ENCODE measurements at regions not wholly inside any gene's neighbourhood (a gene's known extent, or its start where the extent isn't known, plus 50 kb on each side); places are given as distances from the start of the nearest gene placed in this dataset.
"Not testable (repeated sequence)": the region's sequence is repeated elsewhere in the genome, so short reads cannot be mapped to it uniquely, and the experiment has no call there.

DNA sequence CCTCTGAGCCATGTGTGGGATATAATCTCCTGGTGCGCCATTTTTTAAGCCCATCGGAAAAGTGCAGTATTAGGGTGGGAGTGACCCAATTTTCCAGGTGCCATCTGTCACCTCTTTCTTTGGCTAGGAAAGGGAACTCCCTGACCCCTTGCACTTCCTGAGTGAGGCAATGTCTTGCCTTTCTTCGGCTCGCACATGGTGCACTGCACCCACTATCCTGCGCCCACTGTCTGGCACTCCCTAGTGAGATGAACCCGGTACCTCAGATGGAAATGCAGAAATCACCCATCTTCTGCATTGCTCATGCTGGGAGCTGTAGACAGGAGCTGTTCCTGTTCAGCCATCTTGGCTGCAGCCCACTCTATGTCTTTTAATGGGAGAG is 64.7 kb downstream of the OR13A1 start:
- TF ChIP-seq, protein P1, sequence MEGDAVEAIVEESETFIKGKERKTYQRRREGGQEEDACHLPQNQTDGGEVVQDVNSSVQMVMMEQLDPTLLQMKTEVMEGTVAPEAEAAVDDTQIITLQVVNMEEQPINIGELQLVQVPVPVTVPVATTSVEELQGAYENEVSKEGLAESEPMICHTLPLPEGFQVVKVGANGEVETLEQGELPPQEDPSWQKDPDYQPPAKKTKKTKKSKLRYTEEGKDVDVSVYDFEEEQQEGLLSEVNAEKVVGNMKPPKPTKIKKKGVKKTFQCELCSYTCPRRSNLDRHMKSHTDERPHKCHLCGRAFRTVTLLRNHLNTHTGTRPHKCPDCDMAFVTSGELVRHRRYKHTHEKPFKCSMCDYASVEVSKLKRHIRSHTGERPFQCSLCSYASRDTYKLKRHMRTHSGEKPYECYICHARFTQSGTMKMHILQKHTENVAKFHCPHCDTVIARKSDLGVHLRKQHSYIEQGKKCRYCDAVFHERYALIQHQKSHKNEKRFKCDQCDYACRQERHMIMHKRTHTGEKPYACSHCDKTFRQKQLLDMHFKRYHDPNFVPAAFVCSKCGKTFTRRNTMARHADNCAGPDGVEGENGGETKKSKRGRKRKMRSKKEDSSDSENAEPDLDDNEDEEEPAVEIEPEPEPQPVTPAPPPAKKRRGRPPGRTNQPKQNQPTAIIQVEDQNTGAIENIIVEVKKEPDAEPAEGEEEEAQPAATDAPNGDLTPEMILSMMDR (IDR thresholded peaks at IDR 0.05) = not testable (repeated sequence)
- not testable (repeated sequence) for TF ChIP-seq POLR2AphosphoS5 (IDR thresholded peaks at IDR 0.05)

All from sigmoid colon (tissue), 4 donors.